ENCODE measurements at regions not wholly inside any gene's neighbourhood (a gene's known extent, or its start where the extent isn't known, plus 50 kb on each side); places are given as distances from the start of the nearest gene placed in this dataset.

GRCh38 chr6:140929121-140929520 lies 1203.6 kb upstream of the GJE1 start:
- no peak for DNase-seq

- DNase-seq: no peak
Observed at GRCh38 chr6:140923048-140923447, 1209.7 kb upstream of the GJE1 start.

- DNase-seq: no peak
Observed at GRCh38 chr6:140921366-140922226, 1211.1 kb upstream of the GJE1 start.

- DNase-seq: no peak
Observed at GRCh38 chr6:140917911-140918310, 1214.8 kb upstream of the GJE1 start.

- no peak for DNase-seq
Observed at GRCh38 chr6:140915551-140915950, 1217.2 kb upstream of the GJE1 start.

- no peak for DNase-seq
Observed at GRCh38 chr6:140915103-140915502, 1217.6 kb upstream of the GJE1 start.

GRCh38 chr6:140912686-140913085 lies 1220.0 kb upstream of the GJE1 start:
- DNase-seq: no peak

GRCh38 chr6:140909625-140910024 lies 1223.1 kb upstream of the GJE1 start:
- DNase-seq: no peak

- DNase-seq: no peak
Observed at GRCh38 chr6:140909156-140909555, 1223.6 kb upstream of the GJE1 start.

- DNase-seq: no peak
Observed at GRCh38 chr6:140908505-140908904, 1224.2 kb upstream of the GJE1 start.

- DNase-seq: no peak
Observed at GRCh38 chr6:140907235-140907634, 1225.5 kb upstream of the GJE1 start.

GRCh38 chr6:140905724-140906123 lies 1227.0 kb upstream of the GJE1 start:
- no peak for DNase-seq

- no peak for DNase-seq
Observed at GRCh38 chr6:140905050-140905449, 1227.7 kb upstream of the GJE1 start.

- DNase-seq: no peak
Observed at GRCh38 chr6:140897804-140898573, 1234.7 kb upstream of the GJE1 start.

- no peak for DNase-seq
Observed at GRCh38 chr6:140897349-140897748, 1235.4 kb upstream of the GJE1 start.

GRCh38 chr6:140893432-140893831 lies 1239.3 kb upstream of the GJE1 start:
- no peak for DNase-seq

- no peak for DNase-seq
Observed at GRCh38 chr6:140879946-140880345, 1252.8 kb upstream of the GJE1 start.

GRCh38 chr6:140874066-140874465 lies 1258.7 kb upstream of the GJE1 start:
- no peak for DNase-seq

- DNase-seq: no peak
Observed at GRCh38 chr6:140872885-140873284, 1259.8 kb upstream of the GJE1 start.

GRCh38 chr6:140871911-140872310 lies 1260.8 kb upstream of the GJE1 start:
- DNase-seq: no peak

- DNase-seq: no peak
Observed at GRCh38 chr6:140867336-140867735, 1265.4 kb upstream of the GJE1 start.

GRCh38 chr6:140858381-140858971 lies 1274.2 kb upstream of the GJE1 start:
- no peak for DNase-seq

GRCh38 chr6:140857739-140858380 lies 1274.9 kb upstream of the GJE1 start:
- no peak for DNase-seq
